ENCODE measurements at regions not wholly inside any gene's neighbourhood (a gene's known extent, or its start where the extent isn't known, plus 50 kb on each side); places are given as distances from the start of the nearest gene placed in this dataset.

GRCh38 chr2:107633580-107634147, 193.0 kb upstream of the RGPD4 start:
- Histone ChIP-seq H3K36me3 (ENCODE audit: insufficient read depth, low read length) (no peaks in the 10 kb centered on the region), H4K20me1 (ENCODE audit: insufficient read depth) (no peaks in the 10 kb centered on the region), H3K79me2 (replicated peaks; ENCODE audit: insufficient read depth, low read length) (no peaks in the 10 kb centered on the region), H3K27ac (ENCODE audit: low read length) (no peak overlapping the region), H3K9ac (ENCODE audit: low read length) (no peak overlapping the region), H3K9me2 (ENCODE audit: insufficient read depth, low read length) (no peaks in the 10 kb centered on the region), H3K4me2 (ENCODE audit: low read length) (no peak overlapping the region), H3K4me3 (ENCODE audit: low read length) (no peak overlapping the region), H3K9me3 (ENCODE audit: low read length) (peaks cover 2% of the 10 kb centered on the region), H2AFZ (ENCODE audit: low read depth, low read length) (no peak overlapping the region), H3K27me3 (ENCODE audit: insufficient read depth, low read depth, low read length) (no peaks in the 10 kb centered on the region), H3F3A (ENCODE audit: insufficient read depth, low read length, poor library complexity, severe bottlenecking) (no peaks in the 10 kb centered on the region)
- no peak for TF ChIP-seq CTCF (IDR thresholded peaks at IDR 0.05; ENCODE audit: poor library complexity, severe bottlenecking)

- Histone ChIP-seq H3K9ac (ENCODE audit: low read length) (no peak overlapping the region), H3K36me3 (ENCODE audit: insufficient read depth, low read length) (no peaks in the 10 kb centered on the region), H3K4me3 (ENCODE audit: low read length) (no peak overlapping the region), H3K79me2 (replicated peaks; ENCODE audit: insufficient read depth, low read length) (no peaks in the 10 kb centered on the region), H3K27me3 (ENCODE audit: insufficient read depth, low read depth, low read length) (no peaks in the 10 kb centered on the region), H3K4me2 (ENCODE audit: low read length) (no peak overlapping the region), H3K27ac (ENCODE audit: low read length) (no peak overlapping the region), H2AFZ (ENCODE audit: low read depth, low read length) (no peak overlapping the region), H3K9me2 (ENCODE audit: insufficient read depth, low read length) (no peaks in the 10 kb centered on the region), H3F3A (ENCODE audit: insufficient read depth, low read length, poor library complexity, severe bottlenecking) (no peaks in the 10 kb centered on the region), H3K9me3 (ENCODE audit: low read length) (peaks cover 2% of the 10 kb centered on the region), H4K20me1 (ENCODE audit: insufficient read depth) (no peaks in the 10 kb centered on the region)
- TF ChIP-seq CTCF (IDR thresholded peaks at IDR 0.05; ENCODE audit: poor library complexity, severe bottlenecking) (no peak), EP300 (conservative IDR thresholded peaks at IDR 0.05; ENCODE audit: poor library complexity, severe bottlenecking) (no peak), EZH2 (IDR thresholded peaks at IDR 0.05; ENCODE audit: borderline replicate concordance, insufficient read depth, low read length, poor library complexity, severe bottlenecking) (no peak), POLR2AphosphoS5 (IDR thresholded peaks at IDR 0.05) (no peak), TAF1 (IDR thresholded peaks at IDR 0.05; ENCODE audit: low read depth) (no peak), REST (IDR thresholded peaks at IDR 0.05; ENCODE audit: borderline replicate concordance) (no peak), MXI1 (conservative IDR thresholded peaks at IDR 0.05; ENCODE audit: poor library complexity, severe bottlenecking) (no peak), RAD21 (conservative IDR thresholded peaks at IDR 0.05) (no peak), SMC3 (conservative IDR thresholded peaks at IDR 0.05; ENCODE audit: poor library complexity) (no peak)
Observed at GRCh38 chr2:107634172-107634571, 192.5 kb upstream of the RGPD4 start.
